Ishikawa (cell line): ENCODE measurements at regions not wholly inside any gene's neighbourhood (a gene's known extent, or its start where the extent isn't known, plus 50 kb on each side); places are given as distances from the start of the nearest gene placed in this dataset.

Experiments
- FOXM1 ChIP-seq: IDR thresholded peaks from 2 replicates; pipeline ENCODE4 v1.6.1; 2012; ENCODE audit warnings: low read depth, borderline replicate concordance
- MAX ChIP-seq: IDR thresholded peaks from 2 replicates; pipeline ENCODE4 v1.6.1; 2012
- NFIC ChIP-seq: IDR thresholded peaks from 2 replicates; pipeline ENCODE4 v1.6.1; 2012
- RAD21 ChIP-seq: IDR thresholded peaks from 2 replicates; pipeline ENCODE4 v1.6.1; 2012; ENCODE audit warnings: low read depth
- TAF1 ChIP-seq: IDR thresholded peaks from 2 replicates; pipeline ENCODE4 v1.6.1; 2012; ENCODE audit warnings: low read depth, mild to moderate bottlenecking
- TF ChIP-seq, protein P1 (sequence below): IDR thresholded peaks from 2 replicates; pipeline ENCODE4 v1.6.1; 2012; ENCODE audit warnings: low read depth, mild to moderate bottlenecking

GRCh38 chr14:86404425-86404824 lies 874.5 kb downstream of the FLRT2 start:
- TF ChIP-seq FOXM1 (no peak), TAF1 (no peak), RAD21 (no peak), NFIC (no peak), MAX (no peak)
- TF ChIP-seq, protein P1, sequence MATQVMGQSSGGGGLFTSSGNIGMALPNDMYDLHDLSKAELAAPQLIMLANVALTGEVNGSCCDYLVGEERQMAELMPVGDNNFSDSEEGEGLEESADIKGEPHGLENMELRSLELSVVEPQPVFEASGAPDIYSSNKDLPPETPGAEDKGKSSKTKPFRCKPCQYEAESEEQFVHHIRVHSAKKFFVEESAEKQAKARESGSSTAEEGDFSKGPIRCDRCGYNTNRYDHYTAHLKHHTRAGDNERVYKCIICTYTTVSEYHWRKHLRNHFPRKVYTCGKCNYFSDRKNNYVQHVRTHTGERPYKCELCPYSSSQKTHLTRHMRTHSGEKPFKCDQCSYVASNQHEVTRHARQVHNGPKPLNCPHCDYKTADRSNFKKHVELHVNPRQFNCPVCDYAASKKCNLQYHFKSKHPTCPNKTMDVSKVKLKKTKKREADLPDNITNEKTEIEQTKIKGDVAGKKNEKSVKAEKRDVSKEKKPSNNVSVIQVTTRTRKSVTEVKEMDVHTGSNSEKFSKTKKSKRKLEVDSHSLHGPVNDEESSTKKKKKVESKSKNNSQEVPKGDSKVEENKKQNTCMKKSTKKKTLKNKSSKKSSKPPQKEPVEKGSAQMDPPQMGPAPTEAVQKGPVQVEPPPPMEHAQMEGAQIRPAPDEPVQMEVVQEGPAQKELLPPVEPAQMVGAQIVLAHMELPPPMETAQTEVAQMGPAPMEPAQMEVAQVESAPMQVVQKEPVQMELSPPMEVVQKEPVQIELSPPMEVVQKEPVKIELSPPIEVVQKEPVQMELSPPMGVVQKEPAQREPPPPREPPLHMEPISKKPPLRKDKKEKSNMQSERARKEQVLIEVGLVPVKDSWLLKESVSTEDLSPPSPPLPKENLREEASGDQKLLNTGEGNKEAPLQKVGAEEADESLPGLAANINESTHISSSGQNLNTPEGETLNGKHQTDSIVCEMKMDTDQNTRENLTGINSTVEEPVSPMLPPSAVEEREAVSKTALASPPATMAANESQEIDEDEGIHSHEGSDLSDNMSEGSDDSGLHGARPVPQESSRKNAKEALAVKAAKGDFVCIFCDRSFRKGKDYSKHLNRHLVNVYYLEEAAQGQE: no peak
